Uterus (tissue), 2 donors: ENCODE measurements at regions not wholly inside any gene's neighbourhood (a gene's known extent, or its start where the extent isn't known, plus 50 kb on each side); places are given as distances from the start of the nearest gene placed in this dataset.

Experiments used
- CTCF ChIP-seq, 4 experiments: fragments of 200-600 bp in 2 of 4; fragments of 450-650 bp in 2 of 4; sonication (generic) in 2 of 4; IDR thresholded peaks; one replicate each; pipeline ENCODE4 v1.5.1; 2016 to 2019; ENCODE audit warnings: antibody characterized with exemption in 4 of 4, mild to moderate bottlenecking in 2 of 4, moderate library complexity in 1 of 4
- POLR2A ChIP-seq, 2 donors: fragments of 450-650 bp; IDR thresholded peaks; one replicate each; pipeline ENCODE4 v1.6.1; 2016; ENCODE audit warnings: antibody characterized with exemption in 2 of 2, mild to moderate bottlenecking in 1 of 2, moderate library complexity in 1 of 2

GRCh38 chr13:34437873-34438272, 504.2 kb upstream of the NBEA start:
- no peak for TF ChIP-seq CTCF (IDR thresholded peaks at IDR 0.05)
- TF ChIP-seq POLR2A (IDR thresholded peaks at IDR 0.05) = no peak
